PC-3 (cell line): ENCODE measurements at regions not wholly inside any gene's neighbourhood (a gene's known extent, or its start where the extent isn't known, plus 50 kb on each side); places are given as distances from the start of the nearest gene placed in this dataset.

Source experiments
- ATAC-seq: fragments of 200-7000 bp; cut with Tn5 transposase; 2 replicates; pipeline ENCODE4 v1.9.1; 2020; ENCODE audit warnings: mild to moderate bottlenecking, moderate library complexity
- BruUV-seq: library from RNA; stranded (reverse); fragments of 400-500 nt; replicated peaks from 2 replicates; lab custom pipeline; 2021; lab: Mats Ljungman, UMichigan
- CTCF ChIA-PET: fragments of 300-600 bp; sonication (Branson Sonifier 250); formaldehyde crosslinking; loops from one replicate; lab custom pipeline; 2022; ENCODE audit warnings: antibody characterized with exemption; lab: Charles Lee
- POLR2A ChIA-PET: fragments of 300-600 bp; sonication (Branson Sonifier 250); formaldehyde crosslinking; loops from one replicate; lab custom pipeline; 2022; ENCODE audit warnings: antibody characterized with exemption; ENCODE audit not compliant: unreplicated experiment; lab: Charles Lee
- DNase-seq: peaks from one replicate; pipeline ENCODE4 v3.0.0-alpha.2; 2015
- H2AFZ ChIP-seq: fragments of 300-600 bp; sonication (generic); 2 replicates; pipeline ENCODE4 v1.6.0; 2016; ENCODE audit warnings: antibody characterized with exemption, low read length
- H3F3A ChIP-seq: fragments of 300-600 bp; sonication (generic); one replicate; pipeline ENCODE4 v1.6.0; 2017; ENCODE audit warnings: antibody characterized with exemption, low read length, control low read depth, mild to moderate bottlenecking; ENCODE audit not compliant: unreplicated experiment
- H3K27ac ChIP-seq: fragments of 300-600 bp; sonication (generic); 2 replicates; pipeline ENCODE4 v1.5.1; 2016; ENCODE audit warnings: mild to moderate bottlenecking, low read length
- H3K27me3 ChIP-seq: fragments of 300-600 bp; sonication (generic); 2 replicates; pipeline ENCODE4 v1.6.1; 2016; ENCODE audit warnings: low read length, mixed read lengths
- H3K36me3 ChIP-seq: fragments of 300-600 bp; sonication (generic); 2 replicates; pipeline ENCODE4 v1.6.1; 2016; ENCODE audit warnings: low read depth, mixed run types, low read length, mixed read lengths
- H3K4me1 ChIP-seq: fragments of 300-600 bp; sonication (generic); 2 replicates; pipeline ENCODE4 v1.5.1; 2016; ENCODE audit warnings: low read length; ENCODE audit not compliant: insufficient read depth
- H3K4me2 ChIP-seq: fragments of 300-600 bp; sonication (generic); 2 replicates; pipeline ENCODE4 v1.6.0; 2016; ENCODE audit warnings: low read length
- H3K4me3 ChIP-seq: fragments of 300-600 bp; sonication (generic); 2 replicates; pipeline ENCODE4 v1.5.1; 2016; ENCODE audit warnings: mild to moderate bottlenecking, low read length, mixed read lengths
- H3K79me2 ChIP-seq: fragments of 300-600 bp; sonication (generic); 2 replicates; pipeline ENCODE4 v1.6.1; 2017; ENCODE audit warnings: low read length, mixed read lengths
- H3K9ac ChIP-seq: fragments of 300-600 bp; sonication (generic); 2 replicates; pipeline ENCODE4 v1.6.0; 2016; ENCODE audit warnings: mild to moderate bottlenecking, low read length
- H3K9me2 ChIP-seq: fragments of 300-600 bp; sonication (generic); replicated peaks from 2 replicates; pipeline ENCODE4 v1.6.1; 2016; ENCODE audit warnings: mixed run types, low read length, mixed read lengths
- H3K9me3 ChIP-seq: fragments of 300-600 bp; sonication (generic); 2 replicates; pipeline ENCODE4 v1.6.1; 2016; ENCODE audit warnings: low read length, mixed read lengths
- H4K20me1 ChIP-seq: fragments of 300-600 bp; sonication (generic); 2 replicates; pipeline ENCODE4 v1.6.1; 2016; ENCODE audit warnings: low read length, mixed read lengths
- CTCF ChIP-seq: fragments of 300-600 bp; sonication (generic); conservative IDR thresholded peaks from 2 replicates; pipeline ENCODE4 v1.5.1; 2017; ENCODE audit warnings: antibody characterized with exemption, low read depth, mild to moderate bottlenecking, low read length
- EZH2 ChIP-seq: fragments of 300-600 bp; sonication (generic); IDR thresholded peaks from one replicate; pipeline ENCODE4 v1.6.1; 2017; ENCODE audit warnings: antibody characterized with exemption, mild to moderate bottlenecking, low read length; ENCODE audit not compliant: unreplicated experiment
- EZH2phosphoT487 ChIP-seq: fragments of 300-600 bp; sonication (generic); IDR thresholded peaks from 2 replicates; pipeline ENCODE4 v1.6.1; 2018; ENCODE audit warnings: mild to moderate bottlenecking, antibody characterized with exemption, low read length, borderline replicate concordance
- intact Hi-C: fragments of 100-400 bp; cut with micrococcal nuclease; formaldehyde crosslinking; loops from 2 replicates; pipeline ENCODE4 v1.9.0; 2023

GRCh38 chr9:7481570-7481969 lies 318.0 kb downstream of the DMAC1 start:
- intact Hi-C loops: no loop called here

DNA sequence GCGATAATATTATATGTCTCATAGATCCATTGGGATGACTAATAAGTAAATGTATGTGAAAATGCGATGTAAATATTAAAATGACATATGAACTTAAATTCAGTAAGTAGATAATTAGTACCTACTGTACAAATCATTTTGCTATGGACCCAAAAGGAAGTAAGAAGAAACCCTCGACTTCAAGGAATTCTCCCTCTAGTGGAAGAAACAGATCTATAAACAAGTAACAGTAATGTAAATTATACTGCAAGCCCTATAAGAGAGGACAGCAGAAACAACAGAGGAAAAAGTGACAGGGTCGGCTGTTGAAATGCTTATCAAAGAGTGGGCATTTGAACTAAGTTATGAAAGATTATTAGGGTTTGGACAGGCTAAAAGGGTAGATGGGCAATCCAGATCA lies 320.3 kb downstream of the DMAC1 start:
- no peak overlapping the region for H2AFZ ChIP-seq

More at GRCh38 chr9:7481570-7481969, 318.0 kb downstream of the DMAC1 start:
- Histone ChIP-seq H3F3A (no peaks in the 10 kb centered on the region), H3K27ac (no peak overlapping the region), H3K9ac (no peak overlapping the region), H2AFZ (no peak overlapping the region), H3K4me1 (no peaks in the 10 kb centered on the region), H3K4me2 (no peak overlapping the region), H3K36me3 (no peaks in the 10 kb centered on the region), H3K4me3 (no peak overlapping the region), H4K20me1 (no peaks in the 10 kb centered on the region), H3K9me3 (no peaks in the 10 kb centered on the region), H3K79me2 (no peaks in the 10 kb centered on the region), H3K9me2 (no peaks in the 10 kb centered on the region), H3K27me3 (no peaks in the 10 kb centered on the region)
- DNase-seq (no peak), ATAC-seq (no peak)
- CTCF ChIA-PET: no interaction called here
- no peak for TF ChIP-seq EZH2phosphoT487
- TF ChIP-seq EZH2: no peak
- no peak for TF ChIP-seq CTCF
- POLR2A ChIA-PET: no interaction called here
- no TSS peak for BruUV-seq

More for the DNA sequence above, 320.3 kb downstream of the DMAC1 start:
- H3K4me2 ChIP-seq: no peak overlapping the region
- H3F3A ChIP-seq: no peaks in the 10 kb centered on the region
- H3K4me1 ChIP-seq: no peaks in the 10 kb centered on the region
- no peak overlapping the region for H3K27ac ChIP-seq
- no peaks in the 10 kb centered on the region for H3K9me3 ChIP-seq
- no peak for ATAC-seq
- H3K4me3 ChIP-seq: no peak overlapping the region
- intact Hi-C loops: no loop called here
- DNase-seq: peak; percentile 1
- H3K27me3 ChIP-seq: no peaks in the 10 kb centered on the region
- TF ChIP-seq CTCF (no peak), EZH2phosphoT487 (no peak), EZH2 (no peak)
- ChIA-PET CTCF (no interaction called here), POLR2A (no interaction called here)
- H4K20me1 ChIP-seq: no peaks in the 10 kb centered on the region
- H3K36me3 ChIP-seq: no peaks in the 10 kb centered on the region
- H3K9ac ChIP-seq: no peak overlapping the region
- no peaks in the 10 kb centered on the region for H3K79me2 ChIP-seq
- no TSS peak for BruUV-seq
- H3K9me2 ChIP-seq: no peaks in the 10 kb centered on the region
